Neuronal stem cell (in vitro differentiated cells): ENCODE measurements at regions not wholly inside any gene's neighbourhood (a gene's known extent, or its start where the extent isn't known, plus 50 kb on each side); places are given as distances from the start of the nearest gene placed in this dataset.

Source experiments
- DNase-seq: peaks from one replicate; pipeline ENCODE4 v3.0.0-alpha.2; 2013; ENCODE audit warnings: low spot score
- H2AFZ ChIP-seq: one replicate; pipeline ENCODE4 v1.6.1; 2013; ENCODE audit warnings: mild to moderate bottlenecking, low read length, inconsistent platforms
- H2AK5ac ChIP-seq: 2 replicates; pipeline ENCODE4 v1.6.1; 2013; ENCODE audit warnings: low read depth, mild to moderate bottlenecking, inconsistent platforms, low read length, moderate library complexity, mixed read lengths
- H2BK120ac ChIP-seq: 2 replicates; pipeline ENCODE4 v1.6.1; 2013; ENCODE audit warnings: low read depth, mild to moderate bottlenecking, inconsistent platforms, low read length, moderate library complexity, mixed read lengths
- H2BK12ac ChIP-seq: one replicate; pipeline ENCODE4 v1.6.1; 2013; ENCODE audit warnings: low read length, inconsistent platforms
- H2BK15ac ChIP-seq: 2 replicates; pipeline ENCODE4 v1.6.1; 2013; ENCODE audit warnings: mild to moderate bottlenecking, low read length, inconsistent platforms, mixed read lengths
- H2BK5ac ChIP-seq: one replicate; pipeline ENCODE4 v1.6.1; 2013; ENCODE audit warnings: inconsistent platforms, mild to moderate bottlenecking, low read length, moderate library complexity
- H3K14ac ChIP-seq: one replicate; pipeline ENCODE4 v1.6.1; 2013; ENCODE audit warnings: low read length, inconsistent platforms
- H3K18ac ChIP-seq: 2 replicates; pipeline ENCODE4 v1.6.1; 2013; ENCODE audit warnings: low read length, inconsistent platforms
- H3K23ac ChIP-seq: 2 replicates; pipeline ENCODE4 v1.6.1; 2013; ENCODE audit warnings: low read depth, mild to moderate bottlenecking, mixed read lengths, low read length, inconsistent platforms; ENCODE audit not compliant: poor library complexity
- H3K27ac ChIP-seq: replicated peaks from 3 replicates; pipeline ENCODE4 v1.5.1; 2013; ENCODE audit warnings: low read length, inconsistent platforms
- H3K27me3 ChIP-seq, 3 experiments: 2 replicates each; pipeline ENCODE4 v1.6.1; 2013; ENCODE audit warnings: low read length in 3 of 3, mild to moderate bottlenecking in 2 of 3, inconsistent platforms in 1 of 3, low read depth in 1 of 3, mixed read lengths in 1 of 3, moderate library complexity in 1 of 3; ENCODE audit not compliant: control insufficient read depth in 3 of 3, insufficient read depth in 3 of 3
- H3K36me3 ChIP-seq, 2 donors: replicated peaks in 1 of 2; 2 replicates each; pipeline ENCODE4 v1.6.1; 2013; ENCODE audit warnings: low read length in 2 of 2; ENCODE audit not compliant: control insufficient read depth in 2 of 2, insufficient read depth in 2 of 2
- H3K4ac ChIP-seq: 2 replicates; pipeline ENCODE4 v1.6.1; 2013; ENCODE audit warnings: inconsistent platforms, mild to moderate bottlenecking, low read length, moderate library complexity
- H3K4me1 ChIP-seq, 2 donors: 1 replicate in 1 of 2; 2 replicates in 1 of 2; pipeline ENCODE4 v1.6.1; 2013; ENCODE audit warnings: low read length in 2 of 2, low read depth in 1 of 2; ENCODE audit not compliant: control insufficient read depth in 2 of 2, insufficient read depth in 1 of 2
- H3K4me2 ChIP-seq: one replicate; pipeline ENCODE4 v1.6.1; 2013; ENCODE audit warnings: mild to moderate bottlenecking, low read length, inconsistent platforms; ENCODE audit not compliant: insufficient read depth, poor library complexity, severe bottlenecking
- H3K4me3 ChIP-seq, 2 donors: 2 replicates each; pipeline ENCODE4 v1.5.1; 2013; ENCODE audit warnings: low read length in 2 of 2, mild to moderate bottlenecking in 2 of 2, inconsistent platforms in 1 of 2, moderate library complexity in 1 of 2
- H3K79me1 ChIP-seq: one replicate; pipeline ENCODE4 v1.6.1; 2013; ENCODE audit warnings: low read depth, mild to moderate bottlenecking, inconsistent platforms, low read length, moderate library complexity
- H3K9ac ChIP-seq: one replicate; pipeline ENCODE4 v1.6.1; 2013; ENCODE audit warnings: mild to moderate bottlenecking, low read depth, low read length, inconsistent platforms; ENCODE audit not compliant: poor library complexity
- H3K9me3 ChIP-seq, 2 donors: replicated peaks in 1 of 2; 2 replicates each; pipeline versions ENCODE3 to v1.6.1; 2013; ENCODE audit warnings: low read length in 2 of 2, mild to moderate bottlenecking in 2 of 2, inconsistent platforms in 1 of 2, low read depth in 1 of 2, mixed read lengths in 1 of 2, moderate library complexity in 1 of 2; ENCODE audit not compliant: control insufficient read depth in 2 of 2, insufficient read depth in 1 of 2
- H4K8ac ChIP-seq: one replicate; pipeline ENCODE4 v1.6.1; 2013; ENCODE audit warnings: low read depth, mild to moderate bottlenecking, inconsistent platforms, low read length, moderate library complexity
- H4K91ac ChIP-seq: one replicate; pipeline ENCODE4 v1.6.1; 2013; ENCODE audit warnings: low read length, low read depth, mild to moderate bottlenecking, inconsistent platforms; ENCODE audit not compliant: poor library complexity
- WGBS, 2 donors: extraction: QIAGEN DNeasy Blood & Tissue Kit; methylation state at CpG; one replicate each; pipeline ENCODE4 v1.1.7; 2013; ENCODE audit warnings: missing lambda C conversion rate in 2 of 2, mixed read lengths in 1 of 2; ENCODE audit not compliant: insufficient read length in 2 of 2, insufficient replicate concordance in 1 of 2; ENCODE audit errors: extremely low coverage in 2 of 2; 5-methylcytosine and 5-hydroxymethylcytosine counted together

DNA sequence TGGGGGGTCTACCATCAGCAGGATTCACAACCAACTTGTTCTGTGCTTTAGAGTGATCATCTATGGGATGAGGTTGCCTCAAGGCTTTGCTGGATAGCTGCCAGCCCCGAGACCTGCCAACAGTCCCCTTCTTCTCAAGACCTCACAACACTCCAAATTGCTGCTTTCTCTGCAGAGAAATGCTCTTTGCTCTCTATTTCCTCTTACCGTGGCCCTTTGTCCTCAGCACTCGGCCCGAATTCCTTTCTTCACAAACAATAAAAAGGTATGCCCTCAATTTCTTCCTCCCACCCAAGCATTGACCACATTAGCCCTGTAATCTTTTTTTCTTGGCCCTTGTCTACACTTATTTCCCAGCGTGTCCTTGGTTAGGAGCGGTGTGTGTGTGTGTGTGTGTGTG is 147.4 kb upstream of the SNX19 start:
- H2AK5ac ChIP-seq, result no peak overlapping the region
- no peak overlapping the region for H2BK5ac ChIP-seq
- H4K91ac ChIP-seq, result no peak overlapping the region
- no peaks in the 10 kb centered on the region for H3K36me3 ChIP-seq
- no peaks in the 10 kb centered on the region for H3K79me1 ChIP-seq
- no peak overlapping the region for H3K4me3 ChIP-seq
- no peak overlapping the region for H3K4ac ChIP-seq
- H3K4me2 ChIP-seq, result no peak overlapping the region
- H2BK12ac ChIP-seq, result no peak overlapping the region
- DNase-seq, result no peak
- H3K9ac ChIP-seq, result no peak overlapping the region
- no peak overlapping the region for H3K18ac ChIP-seq
- H3K27me3 ChIP-seq, result no peaks in the 10 kb centered on the region
- no CpG with 5 or more reads among the region's 6 CpGs for WGBS, 2 donors
- peaks cover 0 to 8% of the 10 kb centered on the region in 2 donors for H3K4me1 ChIP-seq
- no peak overlapping the region for H4K8ac ChIP-seq
- H2BK15ac ChIP-seq, result no peak overlapping the region
- no peaks in the 10 kb centered on the region for H3K9me3 ChIP-seq
- no peak overlapping the region for H2BK120ac ChIP-seq
- H3K23ac ChIP-seq, result no peak overlapping the region
- H3K14ac ChIP-seq, result no peak overlapping the region
- H2AFZ ChIP-seq, result no peak overlapping the region
- no peak overlapping the region for H3K27ac ChIP-seq

DNA sequence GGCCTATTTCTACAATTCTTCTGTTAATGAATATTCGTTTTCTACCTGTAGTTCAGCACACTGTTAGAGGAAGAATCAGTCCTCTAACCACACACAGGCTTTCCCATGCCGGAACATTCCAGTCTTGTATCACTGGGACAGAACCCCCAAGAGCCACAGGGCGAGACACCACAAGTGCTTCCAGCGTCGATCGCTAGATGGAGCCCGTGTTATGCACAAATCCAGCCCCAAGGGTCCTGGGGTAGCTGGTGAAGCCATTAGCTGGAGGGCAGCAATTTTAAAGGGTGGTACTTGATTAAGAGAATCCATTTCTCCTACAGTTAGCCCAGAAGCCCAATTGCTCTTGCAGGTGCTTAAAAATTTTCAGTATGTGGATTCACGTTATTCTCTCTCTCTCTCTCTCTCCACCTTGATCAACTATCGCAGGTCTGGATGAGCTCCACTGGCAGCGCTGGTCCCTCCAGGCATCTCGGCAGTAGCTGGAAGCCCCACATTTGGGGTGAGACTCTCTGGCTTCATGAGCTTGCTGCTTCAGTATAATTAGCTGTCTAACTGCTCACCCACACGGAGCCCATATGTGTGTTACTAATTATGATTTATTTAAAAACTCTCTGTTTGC is 148.2 kb upstream of the SNX19 start:
- peak; percentile 77 for DNase-seq
- H3K23ac ChIP-seq, result no peak overlapping the region
- WGBS, 2 donors, result no CpG with 5 or more reads among the region's 12 CpGs

DNA sequence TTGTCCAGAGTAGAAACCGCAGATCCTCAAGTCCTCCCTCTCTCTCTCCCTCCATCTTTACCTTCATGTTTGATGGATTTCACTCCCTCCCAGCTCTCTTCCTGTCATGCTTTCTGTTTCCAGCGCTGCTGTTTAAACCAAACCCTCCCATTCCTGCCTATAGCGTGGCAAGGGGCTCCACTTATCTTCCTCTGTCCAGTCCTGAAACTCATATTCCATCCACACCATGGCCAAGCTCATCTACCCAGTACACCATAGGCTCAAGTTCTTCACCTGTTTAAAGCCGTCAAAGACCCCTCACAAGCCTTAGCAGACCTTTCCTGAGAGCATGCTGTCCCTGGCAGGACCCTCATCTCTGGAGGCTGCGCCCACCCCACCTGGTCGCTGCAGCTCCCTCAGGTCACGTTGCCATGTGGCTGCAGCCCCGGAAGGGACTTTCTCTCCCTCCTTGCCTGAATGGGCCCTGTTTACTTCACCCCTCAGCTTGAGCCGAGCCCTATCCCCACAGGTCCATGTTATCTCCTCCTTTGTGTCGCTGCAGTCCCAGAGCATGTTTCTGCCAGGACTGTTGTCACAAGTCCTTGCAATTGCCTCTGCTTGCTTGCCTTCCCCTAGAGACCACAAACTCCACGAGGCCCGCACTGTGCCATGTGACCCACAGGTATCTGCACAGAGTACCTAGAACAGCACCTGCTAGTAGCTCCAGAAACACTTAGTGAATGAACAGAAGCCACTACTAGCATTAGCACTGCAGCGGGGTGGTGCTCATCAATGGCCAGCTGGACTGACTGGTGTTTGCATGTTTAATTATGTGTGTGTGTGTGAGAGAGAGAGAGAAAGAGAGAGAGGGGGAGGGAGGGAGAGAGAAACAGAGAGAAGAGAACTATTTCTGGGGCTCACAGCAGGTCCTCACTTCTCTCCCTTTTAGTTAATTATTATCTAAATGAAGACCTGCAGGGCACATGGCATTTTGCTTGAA is 149.4 kb upstream of the SNX19 start:
- no CpG with 5 or more reads among the region's 13 CpGs for WGBS, 2 donors
- no peak overlapping the region for H3K27ac ChIP-seq
- no peak for DNase-seq

More for the DNA sequence above, 148.2 kb upstream of the SNX19 start:
- Histone ChIP-seq H3K9me3 (no peaks in the 10 kb centered on the region), H2BK15ac (no peak overlapping the region), H3K4me2 (no peak overlapping the region), H3K36me3 (no peaks in the 10 kb centered on the region), H3K18ac (no peak overlapping the region), H2AK5ac (no peak overlapping the region), H4K8ac (no peak overlapping the region), H3K27me3 (no peaks in the 10 kb centered on the region), H3K27ac (no peak overlapping the region), H3K4me1 (peaks cover 0 to 8% of the 10 kb centered on the region in 2 donors), H3K14ac (no peak overlapping the region), H2AFZ (peak overlapping the region; percentile 4), H2BK120ac (no peak overlapping the region), H3K79me1 (no peaks in the 10 kb centered on the region), H4K91ac (no peak overlapping the region), H3K9ac (no peak overlapping the region), H2BK5ac (no peak overlapping the region), H3K4me3 (no peak overlapping the region), H3K4ac (no peak overlapping the region), H2BK12ac (no peak overlapping the region)

DNA sequence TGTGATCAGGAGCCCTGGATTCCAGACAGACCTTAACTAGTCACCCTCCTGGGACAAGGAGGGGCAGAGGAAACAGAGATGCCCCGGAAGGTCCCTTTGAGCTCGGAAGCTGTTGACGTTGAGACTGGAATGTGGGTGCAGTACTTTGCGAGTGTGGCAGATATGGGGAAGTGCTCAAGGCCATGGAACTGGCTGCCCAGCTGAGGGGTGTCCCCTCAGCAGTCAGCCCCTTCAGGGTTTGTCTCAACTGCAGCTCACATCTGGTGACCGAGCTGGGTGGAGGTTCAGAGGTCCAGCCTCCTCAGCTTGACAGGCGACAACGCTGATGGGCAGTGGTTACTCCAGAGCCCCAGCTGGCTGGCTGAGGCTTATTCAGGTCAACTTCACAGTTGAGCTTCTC is 150.3 kb upstream of the SNX19 start:
- Histone ChIP-seq H3K27me3 (no peaks in the 10 kb centered on the region), H2AK5ac (no peak overlapping the region), H3K4me2 (no peak overlapping the region)

More for the DNA sequence above, 149.4 kb upstream of the SNX19 start:
- Histone ChIP-seq H2BK5ac (no peak overlapping the region), H3K18ac (no peak overlapping the region), H3K27me3 (no peaks in the 10 kb centered on the region), H2BK12ac (no peak overlapping the region), H3K14ac (no peak overlapping the region), H3K9ac (no peak overlapping the region), H3K9me3 (no peaks in the 10 kb centered on the region), H3K4me3 (no peak overlapping the region), H2AFZ (no peak overlapping the region), H3K23ac (no peak overlapping the region), H3K4me1 (peaks cover 0 to 8% of the 10 kb centered on the region in 2 donors), H4K91ac (no peak overlapping the region), H3K79me1 (no peaks in the 10 kb centered on the region), H3K4me2 (no peak overlapping the region), H2BK15ac (no peak overlapping the region), H3K36me3 (no peaks in the 10 kb centered on the region), H3K4ac (no peak overlapping the region), H2AK5ac (no peak overlapping the region), H4K8ac (no peak overlapping the region), H2BK120ac (no peak overlapping the region)

More for the DNA sequence above, 150.3 kb upstream of the SNX19 start:
- H3K23ac ChIP-seq, result no peak overlapping the region
- H4K8ac ChIP-seq, result no peak overlapping the region
- no peak overlapping the region for H2BK12ac ChIP-seq
- no CpG with 5 or more reads among the region's 7 CpGs for WGBS, 2 donors
- H3K14ac ChIP-seq, result no peak overlapping the region
- H3K79me1 ChIP-seq, result no peaks in the 10 kb centered on the region
- H2BK5ac ChIP-seq, result no peak overlapping the region
- H4K91ac ChIP-seq, result no peak overlapping the region
- H3K9me3 ChIP-seq, result no peaks in the 10 kb centered on the region
- H3K9ac ChIP-seq, result no peak overlapping the region
- DNase-seq, result no peak
- H3K18ac ChIP-seq, result no peak overlapping the region
- no peak overlapping the region for H3K4ac ChIP-seq
- H2BK15ac ChIP-seq, result no peak overlapping the region
- H3K4me1 ChIP-seq, result peaks cover 0 to 8% of the 10 kb centered on the region in 2 donors
- H3K4me3 ChIP-seq, result no peak overlapping the region
- no peaks in the 10 kb centered on the region for H3K36me3 ChIP-seq
- no peak overlapping the region for H3K27ac ChIP-seq
- H2BK120ac ChIP-seq, result no peak overlapping the region
- no peak overlapping the region for H2AFZ ChIP-seq
